Mammary epithelial cell (primary cell): ENCODE measurements at regions not wholly inside any gene's neighbourhood (a gene's known extent, or its start where the extent isn't known, plus 50 kb on each side); places are given as distances from the start of the nearest gene placed in this dataset.

Source experiments
- CTCF ChIP-seq, 2 donors: IDR thresholded peaks in 1 of 2; conservative IDR thresholded peaks in 1 of 2; 2 replicates each; pipeline ENCODE4 v1.5.1; 2011 to 2012; ENCODE audit warnings: inconsistent platforms in 2 of 2, low read length in 2 of 2, mild to moderate bottlenecking in 2 of 2, control low read depth in 1 of 2, low read depth in 1 of 2; ENCODE audit not compliant: insufficient read depth in 1 of 2; ENCODE audit errors: extremely low read depth in 1 of 2
- EZH2 ChIP-seq: IDR thresholded peaks from 2 replicates; pipeline ENCODE4 v1.6.1; 2012; ENCODE audit warnings: low read length, inconsistent platforms, borderline replicate concordance

- TF ChIP-seq CTCF (conservative IDR thresholded peaks at IDR 0.05 in 1 of 2, IDR thresholded peaks at IDR 0.05 in 1 of 2; ENCODE audit: extremely low read depth in 1 of 2, insufficient read depth in 1 of 2, low read depth in 1 of 2, low read length in 2 of 2) (no peak), EZH2 (no peak)
Observed at GRCh38 chr16:86757704-86758040, 179.3 kb downstream of the FOXL1 start.
